ENCODE measurements at regions not wholly inside any gene's neighbourhood (a gene's known extent, or its start where the extent isn't known, plus 50 kb on each side); places are given as distances from the start of the nearest gene placed in this dataset.
A peak's percentile ranks its signal among the peaks of the same experiment; 100 is the strongest.

DNA sequence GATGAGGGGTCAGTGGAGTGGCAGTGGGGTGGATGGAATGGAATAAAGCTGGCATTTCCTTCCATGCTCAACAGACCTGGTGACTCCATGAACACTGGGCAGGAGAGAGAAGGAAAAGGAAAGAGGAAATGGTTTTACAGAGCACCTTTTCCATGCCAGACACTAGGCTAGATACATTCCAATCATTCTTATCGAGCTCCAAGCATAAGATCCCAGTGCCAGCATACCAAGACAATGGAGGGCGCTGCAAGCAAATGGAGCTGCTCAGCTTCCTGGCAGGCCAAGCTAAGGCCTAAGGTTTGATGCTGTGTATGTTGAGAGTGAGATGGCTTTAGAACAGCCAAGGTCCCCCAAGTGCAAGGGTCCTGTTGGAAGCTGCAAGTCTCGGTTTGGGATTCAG lies 113.2 kb downstream of the HSPH1 start:
- no peaks in the 10 kb centered on the region for H3K9me3 Mint-ChIP-seq (ENCODE audit: low read depth)
- ChIA-PET POLR2A (interaction anchor here (1.1 kb wide), 1 partner anchor 25 kb away, joined by 4 read pairs; no protein-coding TSS in a partner anchor), CTCF (interaction anchor here (0.8 to 1.2 kb wide), 4 partner anchors 19 to 1521 kb away, joined by 3 to 6 read pairs (median 6); no protein-coding TSS in a partner anchor)
- H3K27ac Mint-ChIP-seq: no peak overlapping the region
- no peak for ATAC-seq
- peaks cover 5% of the 10 kb centered on the region for H3K27me3 Mint-ChIP-seq
- no peak for DNase-seq
- no peaks in the 10 kb centered on the region for H3K36me3 Mint-ChIP-seq (ENCODE audit: low read depth)
- peaks cover 36% of the 10 kb centered on the region for H3K4me1 Mint-ChIP-seq
- H3K4me3 Mint-ChIP-seq: no peak overlapping the region
- intact Hi-C loops (cut with DNase I, micrococcal nuclease): loop anchor here (5.0 to 10.0 kb wide), 4 partner anchors 374 to 1454 kb away; partner anchors contain the start of genes KATNAL1 (in 1 of the 2) and SLC7A1 (in 1 of the 2)

DNA sequence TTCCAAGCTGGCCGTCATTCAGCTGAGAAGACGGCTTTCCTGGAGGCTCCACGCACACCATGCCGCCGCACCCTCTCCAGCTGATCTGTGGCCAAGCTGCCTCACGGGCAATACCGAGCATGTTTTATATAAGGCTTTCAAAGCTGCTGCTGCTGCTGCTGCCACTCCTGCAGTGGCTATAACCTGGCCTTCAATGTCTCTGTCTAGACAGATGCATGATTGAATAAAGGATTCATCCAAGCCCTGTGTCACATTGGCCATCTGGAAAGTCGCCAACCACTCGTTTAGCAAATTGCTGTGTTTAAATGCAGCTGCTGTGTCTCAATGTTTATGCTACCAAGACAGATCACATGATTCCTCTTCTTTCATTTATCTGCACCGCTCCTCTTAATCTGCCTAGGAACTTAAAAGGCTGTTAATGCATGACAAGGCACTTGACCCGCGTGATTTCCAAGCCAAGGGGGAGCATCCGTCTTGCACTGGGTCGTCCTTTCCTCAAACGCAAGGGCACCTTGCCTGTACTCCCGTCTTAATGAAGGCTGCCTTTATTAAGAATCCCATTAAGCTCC lies 114.3 kb downstream of the TEX26 start:
- DNase-seq: no peak
- CTCF ChIA-PET: interaction anchor here (0.6 to 2.0 kb wide), 7 partner anchors 9 to 675 kb away, joined by 3 to 7 read pairs (median 4); no protein-coding TSS in a partner anchor
- Mint-ChIP-seq H3K4me1 (peaks cover 49% of the 10 kb centered on the region), H3K27ac (no peak overlapping the region), H3K9me3 (ENCODE audit: low read depth) (no peaks in the 10 kb centered on the region), H3K27me3 (peaks cover 11% of the 10 kb centered on the region), H3K4me3 (no peak overlapping the region), H3K36me3 (ENCODE audit: low read depth) (no peaks in the 10 kb centered on the region)
- intact Hi-C loops (cut with DNase I, micrococcal nuclease): loop anchor here (1.0 to 10.0 kb wide), 5 partner anchors 154 to 1452 kb away; partner anchors contain the start of genes KATNAL1 (in 1 of the 2) and SLC7A1 (in 1 of the 2)
- POLR2A ChIA-PET: no interaction called here
- ATAC-seq: no peak

DNA sequence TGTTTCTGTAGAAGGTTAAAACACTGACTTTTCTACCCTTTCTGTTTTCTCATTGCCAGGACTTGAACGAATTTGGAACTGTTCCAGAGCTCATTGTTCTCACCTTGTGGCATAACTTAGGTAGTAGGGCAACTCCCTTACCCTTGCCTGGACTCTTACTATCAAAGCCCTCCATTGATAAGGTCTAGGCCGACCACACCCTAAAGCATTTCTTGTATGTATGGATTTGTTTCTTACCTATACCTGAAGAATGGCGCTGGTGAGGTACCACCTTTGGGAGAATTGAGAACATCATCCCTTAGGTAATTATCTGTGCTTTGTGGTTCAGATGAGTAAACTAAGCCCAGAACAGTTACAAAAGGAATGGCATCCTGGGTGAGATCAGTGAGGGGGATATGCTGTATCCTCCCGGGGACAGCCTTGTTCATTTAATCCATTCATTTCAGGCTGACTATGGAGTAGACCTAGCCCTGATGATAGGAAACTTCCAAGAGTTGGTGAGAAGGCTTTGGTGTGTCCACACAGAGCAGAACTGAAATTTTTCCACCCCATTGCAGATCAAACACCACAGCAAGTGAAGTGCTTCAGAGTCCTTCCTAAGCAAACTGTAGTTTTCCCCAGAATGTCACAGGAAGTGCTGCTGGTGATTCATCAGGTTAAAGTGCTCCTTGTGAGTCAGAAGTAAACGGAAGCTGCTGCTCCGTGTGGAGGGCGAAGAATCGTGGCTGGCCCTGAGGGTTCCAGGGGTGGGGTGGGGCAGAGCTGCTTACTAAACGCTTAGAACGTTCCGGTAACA lies 113.0 kb downstream of the TEX26 start:
- CTCF ChIA-PET: interaction anchor here (0.6 to 2.2 kb wide), 30 partner anchors 11 to 1251 kb away, joined by 3 to 15 read pairs (median 4); partner anchors contain the start of gene HSPH1
- intact Hi-C loops (cut with DNase I, micrococcal nuclease): loop anchor here (1.0 to 10.0 kb wide), 19 partner anchors 29 to 1451 kb away; partner anchors contain the start of genes USPL1 (in 2 of the 2), HMGB1 (in 1 of the 2), KATNAL1 (in 1 of the 2) and SLC7A1 (in 1 of the 2)
- DNase-seq (peak; percentile 85), ATAC-seq (peak; percentile 80)
- Mint-ChIP-seq H3K4me3 (peak overlapping the region; percentile 28), H3K36me3 (ENCODE audit: low read depth) (no peaks in the 10 kb centered on the region), H3K4me1 (peaks cover 40% of the 10 kb centered on the region), H3K27me3 (peaks cover 7% of the 10 kb centered on the region), H3K27ac (peak overlapping the region; percentile 89), H3K9me3 (ENCODE audit: low read depth) (no peaks in the 10 kb centered on the region)
- POLR2A ChIA-PET: interaction anchor here (0.5 to 3.5 kb wide), 3 partner anchors 28 to 437 kb away, joined by 3 to 18 read pairs (median 4); no protein-coding TSS in a partner anchor

DNA sequence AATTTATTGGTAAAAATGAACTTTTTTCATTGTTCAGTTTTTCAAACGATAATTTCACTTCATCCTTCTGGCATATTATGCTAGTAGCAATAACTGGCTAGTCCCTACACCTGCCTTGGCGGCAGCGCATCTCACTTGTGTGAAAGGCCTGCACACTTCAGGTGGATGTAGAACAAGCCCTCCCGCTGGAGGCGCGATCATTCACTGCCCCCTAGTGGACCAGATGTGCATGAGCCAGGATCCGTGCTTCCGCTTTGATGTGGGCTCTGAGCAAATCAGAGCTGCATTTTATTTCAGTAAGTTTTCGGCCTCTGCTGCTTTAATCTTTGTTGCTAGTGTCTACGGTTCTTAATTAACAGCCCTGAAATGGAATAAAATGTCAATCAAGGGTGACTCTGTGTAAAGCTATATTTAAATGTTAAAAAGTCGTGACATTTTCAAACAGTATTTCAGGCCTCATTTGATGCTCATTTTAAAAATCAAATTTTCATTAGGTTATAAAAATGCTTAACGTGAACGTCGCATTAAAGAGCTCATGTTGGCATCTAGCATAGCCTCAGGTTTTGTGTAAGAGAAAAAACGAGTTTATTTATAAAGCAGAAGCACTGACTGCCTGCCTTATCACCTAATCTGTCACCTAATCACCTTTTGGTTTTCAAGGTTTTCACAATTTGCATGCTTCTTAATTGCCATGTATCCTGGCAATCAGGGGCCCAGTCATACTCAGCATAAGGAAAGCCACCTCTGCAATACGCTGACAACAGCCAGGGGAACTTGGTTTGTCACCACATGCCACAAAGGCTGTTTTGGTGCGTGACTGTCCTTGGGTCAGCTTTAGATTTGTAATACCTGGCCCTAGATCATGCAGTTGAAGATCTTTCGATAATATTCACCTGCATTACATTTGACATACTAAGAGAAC lies 112.2 kb downstream of the TEX26 start:
- ATAC-seq (peak; percentile 69), DNase-seq (peak; percentile 91)
- Mint-ChIP-seq H3K27me3 (peaks cover 6% of the 10 kb centered on the region), H3K27ac (peak overlapping the region; percentile 89), H3K36me3 (ENCODE audit: low read depth) (no peaks in the 10 kb centered on the region), H3K4me3 (peak overlapping the region; percentile 28), H3K9me3 (ENCODE audit: low read depth) (no peaks in the 10 kb centered on the region), H3K4me1 (peaks cover 46% of the 10 kb centered on the region)
- intact Hi-C loops (cut with DNase I, micrococcal nuclease): loop anchor here (1.0 to 10.0 kb wide), 22 partner anchors 30 to 1450 kb away; partner anchors contain the start of genes USPL1 (in 2 of the 2), HMGB1 (in 1 of the 2), KATNAL1 (in 1 of the 2) and SLC7A1 (in 1 of the 2)
- ChIA-PET POLR2A (interaction anchor here (0.5 to 3.5 kb wide), 2 partner anchors 29 to 304 kb away, joined by 3 to 18 read pairs; no protein-coding TSS in a partner anchor), CTCF (interaction anchor here (0.6 to 2.2 kb wide), 34 partner anchors 10 to 726 kb away, joined by 3 to 15 read pairs (median 4); partner anchors contain the start of gene HSPH1)

DNA sequence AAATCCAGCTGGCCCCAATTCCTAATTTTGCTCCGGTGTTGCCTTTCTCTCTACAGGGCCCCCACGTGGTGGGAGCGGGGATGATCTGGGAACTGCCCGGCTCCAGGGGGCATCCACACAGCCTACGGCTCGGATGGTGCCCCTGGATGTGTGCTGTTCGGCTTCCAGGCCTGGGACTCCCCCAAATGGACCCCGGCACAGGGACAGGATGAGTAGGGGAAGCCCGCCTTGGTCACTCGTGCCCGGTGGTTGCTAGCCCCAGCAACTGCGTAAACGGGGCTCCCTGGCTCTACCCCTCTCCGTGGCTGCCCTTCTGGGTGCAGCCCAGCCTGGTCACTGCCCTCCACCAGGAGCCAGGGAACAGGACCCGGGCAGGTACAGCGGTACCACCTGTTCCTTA lies 111.5 kb downstream of the TEX26 start:
- Mint-ChIP-seq H3K36me3 (ENCODE audit: low read depth) (no peaks in the 10 kb centered on the region), H3K9me3 (ENCODE audit: low read depth) (no peaks in the 10 kb centered on the region), H3K27me3 (peaks cover 6% of the 10 kb centered on the region), H3K4me3 (no peak overlapping the region), H3K4me1 (peaks cover 53% of the 10 kb centered on the region), H3K27ac (no peak overlapping the region)
- DNase-seq (no peak), ATAC-seq (no peak)
- POLR2A ChIA-PET: interaction anchor here (3.5 kb wide), 1 partner anchor 30 kb away, joined by 18 read pairs; no protein-coding TSS in a partner anchor
- CTCF ChIA-PET: interaction anchor here (0.9 to 2.2 kb wide), 16 partner anchors 9 to 307 kb away, joined by 3 to 9 read pairs (median 4); partner anchors contain the start of gene HSPH1
- intact Hi-C loops (cut with DNase I, micrococcal nuclease): loop anchor here (1.0 to 10.0 kb wide), 14 partner anchors 65 to 1449 kb away; partner anchors contain the start of genes HMGB1 (in 1 of the 2), SLC7A1 (in 1 of the 2) and USPL1 (in 1 of the 2)

DNA sequence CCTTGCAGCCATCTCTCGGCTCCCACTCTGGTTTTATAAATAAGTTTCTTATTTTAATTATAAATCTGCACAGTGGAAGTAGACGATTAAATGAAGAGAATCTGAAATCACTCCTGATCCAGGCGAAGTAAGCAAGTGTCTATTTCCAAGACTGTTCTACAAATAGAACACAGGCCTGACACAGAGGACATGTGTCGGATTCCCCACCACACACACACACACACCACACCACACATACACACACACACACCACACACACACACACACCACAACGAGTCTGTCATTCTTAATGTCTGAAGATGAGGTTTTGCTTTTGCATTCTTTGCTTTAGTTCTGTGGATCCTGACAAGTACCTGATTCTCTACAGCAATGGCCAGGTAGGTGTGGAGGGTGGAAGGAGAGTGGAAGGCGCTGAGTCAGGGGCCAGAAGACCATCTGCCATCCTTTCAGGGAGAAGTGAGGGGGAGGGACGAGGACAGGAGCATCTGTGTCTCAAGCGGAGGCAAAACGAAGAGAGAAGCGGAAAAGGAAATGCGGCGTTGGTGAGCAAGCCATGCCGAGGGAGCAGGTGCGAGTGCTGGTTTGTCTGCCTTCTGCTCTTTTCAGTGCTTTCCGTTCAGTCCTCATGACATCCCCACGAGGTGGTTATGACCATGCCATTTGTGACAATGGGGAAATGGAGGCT lies 110.2 kb downstream of the TEX26 start:
- intact Hi-C loops (cut with DNase I, micrococcal nuclease): loop anchor here (5.0 to 10.0 kb wide), 5 partner anchors 235 to 1448 kb away; partner anchors contain the start of gene SLC7A1 (in 1 of the 2)
- DNase-seq (no peak), ATAC-seq (no peak)
- H3K27me3 Mint-ChIP-seq: peaks cover 7% of the 10 kb centered on the region
- no peaks in the 10 kb centered on the region for H3K9me3 Mint-ChIP-seq (ENCODE audit: low read depth)
- peaks cover 58% of the 10 kb centered on the region for H3K4me1 Mint-ChIP-seq
- CTCF ChIA-PET: interaction anchor here (0.6 to 2.7 kb wide), 3 partner anchors 8 to 944 kb away, joined by 3 to 13 read pairs (median 4); no protein-coding TSS in a partner anchor
- H3K36me3 Mint-ChIP-seq (ENCODE audit: low read depth): no peaks in the 10 kb centered on the region
- POLR2A ChIA-PET: interaction anchor here (3.5 kb wide), 1 partner anchor 31 kb away, joined by 18 read pairs; no protein-coding TSS in a partner anchor
- H3K27ac Mint-ChIP-seq: peak overlapping the region; percentile 77
- H3K4me3 Mint-ChIP-seq: no peak overlapping the region

DNA sequence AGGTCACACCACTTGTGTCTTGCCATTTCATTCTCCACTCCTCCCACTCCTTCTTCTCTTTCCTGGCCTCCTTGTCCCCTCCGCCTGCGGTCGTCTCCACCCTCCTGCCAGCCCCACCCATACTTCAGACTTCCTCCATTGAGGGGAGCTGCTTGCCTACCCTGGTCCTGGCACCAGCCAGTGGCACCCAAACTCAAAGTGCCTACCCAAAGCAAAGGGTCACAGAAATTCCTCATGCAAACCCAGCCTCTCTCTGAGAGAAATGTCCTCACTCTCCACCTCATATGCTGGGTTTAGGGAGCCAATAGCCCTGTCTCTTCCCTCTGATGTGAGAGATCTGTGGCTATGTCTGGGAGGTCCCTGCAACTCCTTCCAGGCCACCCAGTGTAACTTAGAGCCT lies 109.6 kb downstream of the TEX26 start:
- H3K4me3 Mint-ChIP-seq: no peak overlapping the region
- H3K27me3 Mint-ChIP-seq: peaks cover 8% of the 10 kb centered on the region
- H3K4me1 Mint-ChIP-seq: peaks cover 58% of the 10 kb centered on the region
- no peak for ATAC-seq
- CTCF ChIA-PET: interaction anchor here (0.6 to 2.7 kb wide), 2 partner anchors 8 to 944 kb away, joined by 3 to 13 read pairs; no protein-coding TSS in a partner anchor
- no peak overlapping the region for H3K27ac Mint-ChIP-seq
- DNase-seq: no peak
- POLR2A ChIA-PET: no interaction called here
- intact Hi-C loops (cut with DNase I, micrococcal nuclease): loop anchor here (5.0 to 10.0 kb wide), 5 partner anchors 235 to 1447 kb away; partner anchors contain the start of gene SLC7A1 (in 1 of the 2)
- H3K9me3 Mint-ChIP-seq (ENCODE audit: low read depth): no peaks in the 10 kb centered on the region
- H3K36me3 Mint-ChIP-seq (ENCODE audit: low read depth): no peaks in the 10 kb centered on the region

DNA sequence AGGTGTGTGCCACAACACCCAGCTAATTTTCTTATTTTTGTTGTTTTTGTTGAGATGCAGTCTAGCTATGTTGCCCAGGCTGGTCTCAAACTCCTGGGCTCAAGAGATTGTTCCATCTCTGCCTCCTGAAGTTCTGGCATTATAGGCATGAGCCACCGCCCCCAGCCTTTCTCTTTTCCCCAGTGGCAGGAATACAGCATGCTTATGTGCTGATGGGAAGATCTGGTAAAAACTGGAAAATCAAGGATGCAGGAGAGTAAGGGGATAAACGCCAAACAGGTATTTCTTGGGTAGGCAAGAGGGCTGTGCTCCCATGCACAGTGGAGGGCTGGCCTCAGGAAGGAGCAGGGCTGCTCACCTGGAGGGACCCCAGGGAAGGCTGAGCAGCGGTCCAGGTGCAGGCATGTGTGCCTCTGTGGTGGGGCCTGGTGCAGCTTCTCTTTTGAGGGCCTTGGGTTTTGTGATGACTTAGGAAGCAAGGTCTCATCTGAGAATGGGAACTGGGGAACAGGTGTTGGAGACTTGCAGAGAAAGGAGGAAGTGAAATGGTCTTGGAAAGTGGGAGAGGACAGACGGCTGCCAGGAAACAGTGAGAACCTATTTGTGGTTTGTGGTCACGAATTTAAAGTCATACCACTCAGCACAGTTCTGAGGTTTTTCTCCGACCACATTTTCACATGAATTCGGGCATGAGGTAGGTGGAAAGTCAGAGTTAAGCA lies 106.5 kb downstream of the TEX26 start:
- DNase-seq (peak; percentile 41), ATAC-seq (peak; percentile 72)
- no peaks in the 10 kb centered on the region for H3K9me3 Mint-ChIP-seq (ENCODE audit: low read depth)
- peaks cover 39% of the 10 kb centered on the region for H3K4me1 Mint-ChIP-seq
- peak overlapping the region; percentile 22 for H3K4me3 Mint-ChIP-seq
- peak overlapping the region; percentile 44 for H3K27ac Mint-ChIP-seq
- peaks cover 13% of the 10 kb centered on the region for H3K27me3 Mint-ChIP-seq
- ChIA-PET POLR2A (no interaction called here), CTCF (interaction anchor here (1.2 to 1.5 kb wide), 3 partner anchors 60 to 173 kb away, joined by 3 to 4 read pairs (median 4); no protein-coding TSS in a partner anchor)
- intact Hi-C loops (cut with DNase I, micrococcal nuclease): loop anchor here in 1 of 2 experiments (5.0 kb wide), 1 partner anchor 112 kb away; no protein-coding TSS in a partner anchor
- H3K36me3 Mint-ChIP-seq (ENCODE audit: low read depth): no peaks in the 10 kb centered on the region

DNA sequence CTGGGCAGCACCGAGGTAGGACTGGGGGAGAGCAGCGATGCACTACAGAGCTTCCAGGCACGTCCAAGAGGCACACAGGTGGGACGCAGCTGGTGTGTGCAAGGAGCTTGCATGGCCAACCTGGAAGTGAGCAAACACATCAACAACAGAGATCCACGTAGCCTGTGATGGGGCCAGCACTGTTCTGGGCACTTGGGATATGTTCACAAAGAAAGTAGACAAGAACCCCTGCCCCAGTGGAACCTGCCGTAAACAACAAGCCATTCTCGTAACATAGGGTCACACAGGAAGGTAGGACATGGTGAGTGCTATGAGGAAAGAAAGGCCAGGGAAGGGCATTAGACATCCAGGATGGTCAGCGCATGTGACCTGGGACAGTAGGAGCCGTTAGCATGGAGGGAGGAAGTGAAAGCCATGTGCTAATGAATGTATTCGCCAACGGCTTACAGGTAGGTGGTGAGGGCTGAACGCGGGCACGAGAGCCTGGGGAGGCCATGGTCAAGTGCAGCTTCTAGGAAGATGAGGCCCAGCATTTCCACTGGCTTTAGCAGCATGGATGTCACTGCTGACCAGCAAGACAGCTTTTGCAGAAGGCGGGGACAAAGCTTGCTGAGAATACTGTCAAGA lies 105.5 kb downstream of the TEX26 start:
- intact Hi-C loops (cut with DNase I, micrococcal nuclease): loop anchor here in 1 of 2 experiments (5.0 kb wide), 1 partner anchor 111 kb away; no protein-coding TSS in a partner anchor
- Mint-ChIP-seq H3K27me3 (peaks cover 13% of the 10 kb centered on the region), H3K4me3 (no peak overlapping the region), H3K9me3 (ENCODE audit: low read depth) (no peaks in the 10 kb centered on the region), H3K4me1 (peaks cover 32% of the 10 kb centered on the region), H3K36me3 (ENCODE audit: low read depth) (no peaks in the 10 kb centered on the region), H3K27ac (no peak overlapping the region)
- DNase-seq (no peak), ATAC-seq (no peak)
- ChIA-PET POLR2A (no interaction called here), CTCF (interaction anchor here (1.2 to 1.5 kb wide), 2 partner anchors 117 to 172 kb away, joined by 4 read pairs; no protein-coding TSS in a partner anchor)
